Neuronal stem cell (in vitro differentiated cells): ENCODE measurements at regions not wholly inside any gene's neighbourhood (a gene's known extent, or its start where the extent isn't known, plus 50 kb on each side); places are given as distances from the start of the nearest gene placed in this dataset.

ENCODE experiments used
- DNase-seq: peaks from one replicate; pipeline ENCODE4 v3.0.0-alpha.2; 2013; ENCODE audit warnings: low spot score
- H2AFZ ChIP-seq: one replicate; pipeline ENCODE4 v1.6.1; 2013; ENCODE audit warnings: mild to moderate bottlenecking, low read length, inconsistent platforms
- H2AK5ac ChIP-seq: 2 replicates; pipeline ENCODE4 v1.6.1; 2013; ENCODE audit warnings: low read depth, mild to moderate bottlenecking, inconsistent platforms, low read length, moderate library complexity, mixed read lengths
- H2BK120ac ChIP-seq: 2 replicates; pipeline ENCODE4 v1.6.1; 2013; ENCODE audit warnings: low read depth, mild to moderate bottlenecking, inconsistent platforms, low read length, moderate library complexity, mixed read lengths
- H2BK12ac ChIP-seq: one replicate; pipeline ENCODE4 v1.6.1; 2013; ENCODE audit warnings: low read length, inconsistent platforms
- H2BK15ac ChIP-seq: 2 replicates; pipeline ENCODE4 v1.6.1; 2013; ENCODE audit warnings: mild to moderate bottlenecking, low read length, inconsistent platforms, mixed read lengths
- H2BK5ac ChIP-seq: one replicate; pipeline ENCODE4 v1.6.1; 2013; ENCODE audit warnings: inconsistent platforms, mild to moderate bottlenecking, low read length, moderate library complexity
- H3K14ac ChIP-seq: one replicate; pipeline ENCODE4 v1.6.1; 2013; ENCODE audit warnings: low read length, inconsistent platforms
- H3K18ac ChIP-seq: 2 replicates; pipeline ENCODE4 v1.6.1; 2013; ENCODE audit warnings: low read length, inconsistent platforms
- H3K23ac ChIP-seq: 2 replicates; pipeline ENCODE4 v1.6.1; 2013; ENCODE audit warnings: low read depth, mild to moderate bottlenecking, mixed read lengths, low read length, inconsistent platforms; ENCODE audit not compliant: poor library complexity
- H3K27ac ChIP-seq: replicated peaks from 3 replicates; pipeline ENCODE4 v1.5.1; 2013; ENCODE audit warnings: low read length, inconsistent platforms
- H3K27me3 ChIP-seq, 3 experiments: 2 replicates each; pipeline ENCODE4 v1.6.1; 2013; ENCODE audit warnings: low read length in 3 of 3, mild to moderate bottlenecking in 2 of 3, inconsistent platforms in 1 of 3, low read depth in 1 of 3, mixed read lengths in 1 of 3, moderate library complexity in 1 of 3; ENCODE audit not compliant: control insufficient read depth in 3 of 3, insufficient read depth in 3 of 3
- H3K36me3 ChIP-seq, 2 donors: replicated peaks in 1 of 2; 2 replicates each; pipeline ENCODE4 v1.6.1; 2013; ENCODE audit warnings: low read length in 2 of 2; ENCODE audit not compliant: control insufficient read depth in 2 of 2, insufficient read depth in 2 of 2
- H3K4ac ChIP-seq: 2 replicates; pipeline ENCODE4 v1.6.1; 2013; ENCODE audit warnings: inconsistent platforms, mild to moderate bottlenecking, low read length, moderate library complexity
- H3K4me1 ChIP-seq, 2 donors: 1 replicate in 1 of 2; 2 replicates in 1 of 2; pipeline ENCODE4 v1.6.1; 2013; ENCODE audit warnings: low read length in 2 of 2, low read depth in 1 of 2; ENCODE audit not compliant: control insufficient read depth in 2 of 2, insufficient read depth in 1 of 2
- H3K4me2 ChIP-seq: one replicate; pipeline ENCODE4 v1.6.1; 2013; ENCODE audit warnings: mild to moderate bottlenecking, low read length, inconsistent platforms; ENCODE audit not compliant: insufficient read depth, poor library complexity, severe bottlenecking
- H3K4me3 ChIP-seq, 2 donors: 2 replicates each; pipeline ENCODE4 v1.5.1; 2013; ENCODE audit warnings: low read length in 2 of 2, mild to moderate bottlenecking in 2 of 2, inconsistent platforms in 1 of 2, moderate library complexity in 1 of 2
- H3K79me1 ChIP-seq: one replicate; pipeline ENCODE4 v1.6.1; 2013; ENCODE audit warnings: low read depth, mild to moderate bottlenecking, inconsistent platforms, low read length, moderate library complexity
- H3K9ac ChIP-seq: one replicate; pipeline ENCODE4 v1.6.1; 2013; ENCODE audit warnings: mild to moderate bottlenecking, low read depth, low read length, inconsistent platforms; ENCODE audit not compliant: poor library complexity
- H3K9me3 ChIP-seq, 2 donors: replicated peaks in 1 of 2; 2 replicates each; pipeline versions ENCODE3 to v1.6.1; 2013; ENCODE audit warnings: low read length in 2 of 2, mild to moderate bottlenecking in 2 of 2, inconsistent platforms in 1 of 2, low read depth in 1 of 2, mixed read lengths in 1 of 2, moderate library complexity in 1 of 2; ENCODE audit not compliant: control insufficient read depth in 2 of 2, insufficient read depth in 1 of 2
- H4K8ac ChIP-seq: one replicate; pipeline ENCODE4 v1.6.1; 2013; ENCODE audit warnings: low read depth, mild to moderate bottlenecking, inconsistent platforms, low read length, moderate library complexity
- H4K91ac ChIP-seq: one replicate; pipeline ENCODE4 v1.6.1; 2013; ENCODE audit warnings: low read length, low read depth, mild to moderate bottlenecking, inconsistent platforms; ENCODE audit not compliant: poor library complexity
- WGBS, 2 donors: extraction: QIAGEN DNeasy Blood & Tissue Kit; methylation state at CpG; one replicate each; pipeline ENCODE4 v1.1.7; 2013; ENCODE audit warnings: missing lambda C conversion rate in 2 of 2, mixed read lengths in 1 of 2; ENCODE audit not compliant: insufficient read length in 2 of 2, insufficient replicate concordance in 1 of 2; ENCODE audit errors: extremely low coverage in 2 of 2; 5-methylcytosine and 5-hydroxymethylcytosine counted together

GRCh38 chr5:154565123-154565522, 87.1 kb upstream of the HAND1 start:
- Histone ChIP-seq H3K4ac (no peak overlapping the region), H3K4me3 (no peak overlapping the region)
- WGBS, 2 donors, result no CpG with 5 or more reads among the region's 5 CpGs

GRCh38 chr5:154562244-154562880, 84.3 kb upstream of the HAND1 start:
- Histone ChIP-seq H2BK120ac (no peak overlapping the region), H3K18ac (no peak overlapping the region), H2AK5ac (no peak overlapping the region), H4K8ac (no peak overlapping the region), H3K4ac (no peak overlapping the region), H3K79me1 (no peaks in the 10 kb centered on the region), H3K27ac (no peak overlapping the region), H3K9me3 (no peaks in the 10 kb centered on the region), H3K27me3 (no peaks in the 10 kb centered on the region), H3K23ac (no peak overlapping the region), H2BK12ac (no peak overlapping the region), H4K91ac (no peak overlapping the region), H3K4me2 (no peak overlapping the region), H3K9ac (no peak overlapping the region), H3K14ac (no peak overlapping the region), H3K36me3 (no peaks in the 10 kb centered on the region), H2BK15ac (no peak overlapping the region), H2AFZ (no peak overlapping the region), H3K4me3 (no peak overlapping the region), H2BK5ac (no peak overlapping the region), H3K4me1 (no peaks in the 10 kb centered on the region)
- no peak for DNase-seq
- WGBS, 2 donors, result no CpG with 5 or more reads among the region's 4 CpGs

More at GRCh38 chr5:154565123-154565522, 87.1 kb upstream of the HAND1 start:
- Histone ChIP-seq H2AFZ (no peak overlapping the region), H2BK12ac (no peak overlapping the region), H2BK120ac (no peak overlapping the region), H3K36me3 (no peaks in the 10 kb centered on the region), H3K14ac (no peak overlapping the region), H4K91ac (no peak overlapping the region), H3K4me1 (no peaks in the 10 kb centered on the region), H2AK5ac (no peak overlapping the region), H3K4me2 (no peak overlapping the region), H3K9me3 (no peaks in the 10 kb centered on the region), H4K8ac (no peak overlapping the region), H3K9ac (no peak overlapping the region), H2BK15ac (no peak overlapping the region), H3K18ac (no peak overlapping the region), H3K27me3 (peaks cover 0 to 2% (median 0%) of the 10 kb centered on the region in 3 experiments), H3K23ac (no peak overlapping the region), H3K27ac (no peak overlapping the region), H3K79me1 (no peaks in the 10 kb centered on the region), H2BK5ac (no peak overlapping the region)
- DNase-seq, result no peak

DNA sequence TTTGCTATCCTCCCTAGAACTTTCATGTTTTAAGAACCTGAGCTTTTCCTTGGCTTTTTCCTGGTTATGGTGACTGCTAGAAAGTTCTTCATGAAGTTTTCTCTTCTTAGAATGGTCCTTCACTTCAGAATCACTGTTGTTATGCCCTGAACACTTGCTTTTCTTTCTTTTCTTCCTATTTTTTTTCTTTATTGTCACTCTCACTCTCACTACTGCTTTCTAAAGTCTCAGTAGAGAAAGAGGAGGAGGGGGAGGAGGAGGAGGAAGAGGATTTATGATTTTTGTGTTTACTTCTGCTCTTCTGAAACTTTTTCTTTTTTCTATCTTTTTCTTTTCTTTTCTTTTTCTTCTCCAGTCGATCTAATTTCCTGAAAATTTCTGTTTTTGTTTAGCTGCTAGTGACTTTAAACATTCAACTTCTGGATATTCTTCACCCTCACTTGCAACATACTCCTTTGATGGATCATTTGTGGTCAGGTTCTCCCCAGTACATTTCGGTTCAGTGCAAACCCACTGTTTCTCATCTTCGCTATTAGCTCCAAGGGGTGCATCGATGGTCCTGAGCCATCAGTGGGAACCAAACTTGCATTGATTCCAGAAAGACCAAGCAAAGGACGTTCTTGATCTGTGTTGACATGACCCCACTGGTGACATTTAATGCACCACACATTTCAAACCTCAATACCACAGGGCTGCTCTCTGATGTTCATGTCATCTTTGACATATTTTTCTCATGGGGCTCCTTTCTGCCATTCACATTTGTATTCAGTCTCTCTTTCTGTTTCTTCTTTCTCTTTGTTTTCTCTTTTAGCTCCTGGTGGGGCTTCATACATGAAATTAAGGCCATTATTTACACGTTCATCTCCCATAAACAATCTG, 81.6 kb upstream of the HAND1 start:
- H3K79me1 ChIP-seq, result no peaks in the 10 kb centered on the region
- H2AFZ ChIP-seq, result no peak overlapping the region
- H3K9me3 ChIP-seq, result no peaks in the 10 kb centered on the region
- no peak overlapping the region for H3K9ac ChIP-seq
- no peak overlapping the region for H2BK5ac ChIP-seq
- H3K4me3 ChIP-seq, result no peak overlapping the region
- no peak overlapping the region for H2BK15ac ChIP-seq
- H3K14ac ChIP-seq, result no peak overlapping the region
- no peak overlapping the region for H3K23ac ChIP-seq
- H4K91ac ChIP-seq, result no peak overlapping the region
- no peaks in the 10 kb centered on the region for H3K36me3 ChIP-seq
- no peak overlapping the region for H3K4me2 ChIP-seq
- H2AK5ac ChIP-seq, result no peak overlapping the region
- H2BK12ac ChIP-seq, result no peak overlapping the region
- no CpG with 5 or more reads among the region's 6 CpGs for WGBS, 2 donors
- H2BK120ac ChIP-seq, result no peak overlapping the region
- H3K27me3 ChIP-seq, result no peaks in the 10 kb centered on the region
- no peaks in the 10 kb centered on the region for H3K4me1 ChIP-seq
- no peak overlapping the region for H3K4ac ChIP-seq
- no peak overlapping the region for H3K27ac ChIP-seq
- H3K18ac ChIP-seq, result no peak overlapping the region
- no peak for DNase-seq
- H4K8ac ChIP-seq, result no peak overlapping the region

GRCh38 chr5:154557548-154557947, 79.5 kb upstream of the HAND1 start:
- Histone ChIP-seq H3K9ac (no peak overlapping the region), H3K14ac (no peak overlapping the region), H3K18ac (no peak overlapping the region), H2BK120ac (no peak overlapping the region), H3K4me1 (no peaks in the 10 kb centered on the region), H2AFZ (no peak overlapping the region), H3K23ac (no peak overlapping the region), H4K91ac (no peak overlapping the region), H2AK5ac (no peak overlapping the region), H3K4me2 (no peak overlapping the region), H2BK15ac (no peak overlapping the region), H4K8ac (no peak overlapping the region), H2BK5ac (no peak overlapping the region), H3K27me3 (no peaks in the 10 kb centered on the region), H3K27ac (no peak overlapping the region), H3K79me1 (no peaks in the 10 kb centered on the region), H3K4me3 (no peak overlapping the region), H3K9me3 (peaks cover 1 to 3% of the 10 kb centered on the region in 2 donors), H3K36me3 (no peaks in the 10 kb centered on the region), H3K4ac (no peak overlapping the region), H2BK12ac (no peak overlapping the region)
- DNase-seq, result no peak
- no CpG with 5 or more reads among the region's 1 CpG for WGBS, 2 donors
